ENCODE measurements at regions not wholly inside any gene's neighbourhood (a gene's known extent, or its start where the extent isn't known, plus 50 kb on each side); places are given as distances from the start of the nearest gene placed in this dataset.
"Not testable (repeated sequence)": the region's sequence is repeated elsewhere in the genome, so short reads cannot be mapped to it uniquely, and the experiment has no call there.

DNA sequence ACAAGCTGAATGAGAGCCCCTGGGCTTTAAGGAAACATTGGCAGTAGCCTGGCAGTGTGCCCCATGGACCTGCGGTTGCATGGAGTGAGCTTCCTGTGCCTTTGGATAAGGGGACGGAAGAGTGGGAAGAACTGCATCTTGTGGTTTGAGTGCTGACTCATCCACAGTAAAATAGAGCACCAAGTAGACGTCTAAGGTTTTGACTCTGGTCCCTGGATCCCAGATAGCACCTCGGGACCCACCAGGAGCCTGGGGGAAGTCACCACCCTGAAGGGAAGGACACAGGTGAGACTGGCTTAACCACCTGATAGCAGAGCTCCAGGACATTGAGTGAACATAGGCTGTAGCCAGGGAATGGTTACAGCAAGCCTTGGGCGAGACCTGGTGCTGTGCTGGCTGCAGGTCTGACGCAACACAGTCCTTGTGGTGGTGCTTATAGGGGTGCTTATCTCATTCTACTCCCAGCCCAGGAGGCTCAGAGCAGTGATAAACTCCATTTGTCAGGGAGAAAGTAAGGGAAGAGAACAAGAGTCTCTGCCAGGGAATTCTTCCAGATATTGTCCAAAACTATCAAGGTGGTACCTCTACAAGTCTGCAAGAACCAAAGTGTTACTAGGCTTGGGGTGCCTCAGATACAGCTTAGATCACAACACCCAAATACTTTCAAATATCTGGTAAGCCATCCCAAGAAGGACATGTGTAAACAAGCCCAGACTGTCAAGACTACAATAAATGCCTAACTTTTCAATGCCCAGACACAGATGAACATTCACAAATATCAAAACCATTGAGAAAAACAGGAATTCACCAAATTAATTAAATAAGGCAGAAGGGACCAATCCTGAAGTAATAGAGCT lies 123.6 kb upstream of the TET2 start:
- no peak for DNase-seq (ENCODE audit: low read depth in 4 of 4, low spot score in 3 of 4)

DNA sequence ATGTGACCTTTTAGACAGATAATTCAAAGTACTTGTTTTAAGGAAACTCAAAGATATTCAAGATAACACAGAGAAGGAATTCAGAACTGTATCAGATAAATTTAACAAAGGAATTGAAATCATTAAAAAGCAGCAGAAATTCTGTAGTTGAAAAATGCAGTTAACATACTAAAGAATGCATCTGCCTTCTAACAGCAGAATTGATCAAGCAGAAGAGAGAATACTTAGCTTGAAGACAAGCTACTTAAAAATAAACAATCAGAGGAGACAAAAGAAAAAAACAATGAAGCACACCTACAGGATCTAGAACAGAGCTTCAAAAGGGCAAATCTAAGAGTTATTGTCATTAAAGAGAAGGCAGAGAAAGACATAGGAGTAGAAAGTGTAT lies 123.0 kb upstream of the TET2 start:
- DNase-seq (ENCODE audit: low read depth in 4 of 4, low spot score in 3 of 4) = no peak

DNA sequence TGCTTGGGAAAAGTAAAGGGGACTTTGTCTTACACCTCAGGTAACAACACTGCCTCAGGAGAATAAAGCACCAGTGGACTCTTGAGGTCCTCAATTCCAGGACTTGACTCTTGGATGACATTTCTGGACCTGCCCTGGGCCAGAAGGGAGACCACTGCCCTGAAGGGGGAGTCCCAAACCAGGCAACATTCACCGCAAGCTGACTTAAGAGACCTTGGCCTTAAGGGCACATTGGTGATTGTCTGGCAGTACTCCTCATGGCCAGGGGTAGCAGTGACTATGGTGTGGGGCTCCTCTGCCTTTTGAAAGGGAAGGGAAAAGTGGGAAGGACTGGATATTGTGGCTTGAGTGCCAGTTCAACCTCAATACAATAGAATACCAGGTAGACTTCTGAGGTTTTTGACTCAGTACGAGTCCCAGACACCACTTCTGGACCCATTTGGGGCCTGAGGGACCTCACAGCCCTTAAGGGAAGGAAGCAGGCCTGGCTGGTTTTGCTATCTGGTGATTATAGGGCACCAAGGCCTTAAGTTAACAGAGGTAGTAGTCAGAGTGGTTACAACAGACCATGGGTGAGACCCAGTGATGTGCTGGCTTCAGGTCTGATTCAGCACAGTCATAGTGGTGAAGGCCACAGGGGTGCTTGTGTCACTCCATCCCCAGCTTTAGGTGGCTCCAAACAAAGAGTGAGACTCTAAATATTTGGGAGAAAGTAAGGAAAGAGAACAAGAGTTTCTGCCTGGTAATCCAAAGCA lies 121.2 kb upstream of the TET2 start:
- DNase-seq (ENCODE audit: low read depth in 4 of 4, low spot score in 3 of 4) = no peak

DNA sequence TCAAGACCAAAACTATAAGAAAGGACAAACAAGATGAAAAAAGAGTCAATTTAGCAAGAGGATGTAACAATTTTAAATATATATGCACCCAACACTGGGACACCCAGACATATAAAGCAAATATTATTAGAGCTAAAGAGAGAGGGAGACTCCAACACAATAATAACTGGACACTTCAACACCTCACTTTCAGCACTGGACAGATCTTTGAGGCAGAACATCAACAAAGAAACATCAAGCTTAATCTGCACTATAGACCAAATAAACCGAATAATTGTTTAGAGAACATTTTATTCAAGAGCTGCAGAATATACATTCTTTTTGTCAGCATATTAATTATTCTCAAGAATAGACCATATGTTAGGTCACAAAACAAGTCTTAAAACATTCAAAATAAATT lies 109.7 kb upstream of the TET2 start:
- no peak for DNase-seq (ENCODE audit: low read depth in 4 of 4, low spot score in 3 of 4)

DNA sequence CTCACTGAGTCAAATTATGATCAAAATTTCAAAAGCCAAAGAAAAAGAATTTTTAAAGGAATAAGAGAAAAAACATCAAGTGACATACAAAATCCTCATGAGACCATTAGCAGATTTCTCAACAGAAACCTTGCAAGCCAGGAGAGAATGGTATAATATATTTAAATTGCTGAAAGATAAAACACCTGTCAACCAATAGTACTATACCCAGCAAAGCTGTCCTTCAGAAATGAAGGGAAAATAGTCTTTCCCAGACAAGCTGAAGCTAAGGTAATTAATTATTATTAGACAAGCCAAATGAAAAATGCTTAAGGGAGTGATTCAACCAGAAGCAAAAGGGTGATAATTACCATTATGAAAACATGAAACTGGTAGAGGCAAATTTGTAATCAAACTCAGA lies 104.2 kb upstream of the TET2 start:
- no peak for DNase-seq (ENCODE audit: low read depth in 4 of 4, low spot score in 3 of 4)

DNA sequence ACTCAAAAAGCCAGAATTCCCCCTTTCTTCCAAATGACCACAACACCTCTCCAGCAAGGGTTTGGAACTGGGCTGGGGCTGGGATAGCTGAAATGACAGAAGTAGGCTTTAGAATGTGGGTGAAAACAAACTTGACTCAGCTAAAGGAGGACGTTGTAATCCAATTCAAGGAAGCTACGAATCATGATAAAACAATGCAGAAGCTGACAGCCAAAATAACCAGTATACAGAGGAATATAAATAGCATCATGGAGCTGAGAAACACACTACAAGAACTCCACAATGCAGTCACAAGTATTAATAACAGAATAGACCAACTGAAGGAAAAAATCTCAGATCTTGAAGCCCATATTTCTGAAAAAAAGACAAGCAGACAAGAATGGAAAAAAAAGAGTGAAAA lies 95.8 kb upstream of the TET2 start:
- no peak for DNase-seq (ENCODE audit: low read depth in 4 of 4, low spot score in 3 of 4)

DNA sequence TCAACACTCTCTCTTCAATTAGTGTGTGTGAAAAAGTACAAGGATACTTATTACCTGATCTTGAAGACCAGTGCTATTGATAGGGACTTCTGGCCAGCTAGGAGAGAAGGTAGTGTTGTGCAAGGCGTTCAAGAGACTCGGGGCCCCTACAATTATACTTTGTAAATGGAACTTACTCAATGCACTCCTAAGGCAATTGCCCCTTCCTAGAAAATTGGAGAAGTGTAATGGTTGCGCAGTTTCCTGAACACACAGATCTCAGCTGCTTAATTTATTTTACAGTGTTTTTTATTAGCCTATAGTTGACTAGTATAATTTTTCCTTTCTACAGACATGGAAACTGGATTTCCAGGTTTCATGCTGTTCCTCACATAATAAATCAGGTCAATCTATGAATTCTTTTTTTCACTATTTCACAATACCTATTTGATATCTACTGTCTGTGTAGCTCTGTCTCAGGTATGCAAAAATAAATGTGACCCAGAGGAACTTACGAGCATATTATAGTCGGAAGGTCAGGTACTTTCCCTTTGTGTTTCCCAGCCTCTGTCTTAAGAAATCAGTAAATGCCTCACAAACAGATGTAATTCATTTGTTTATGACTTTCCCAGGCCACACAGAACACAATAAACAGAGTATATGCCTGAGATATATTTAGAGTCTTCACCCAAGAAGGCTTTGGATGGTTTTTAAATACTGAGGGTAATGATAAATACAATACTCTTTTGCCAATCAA lies 89.1 kb upstream of the TET2 start:
- no peak for DNase-seq (ENCODE audit: low read depth in 4 of 4, low spot score in 3 of 4)

DNA sequence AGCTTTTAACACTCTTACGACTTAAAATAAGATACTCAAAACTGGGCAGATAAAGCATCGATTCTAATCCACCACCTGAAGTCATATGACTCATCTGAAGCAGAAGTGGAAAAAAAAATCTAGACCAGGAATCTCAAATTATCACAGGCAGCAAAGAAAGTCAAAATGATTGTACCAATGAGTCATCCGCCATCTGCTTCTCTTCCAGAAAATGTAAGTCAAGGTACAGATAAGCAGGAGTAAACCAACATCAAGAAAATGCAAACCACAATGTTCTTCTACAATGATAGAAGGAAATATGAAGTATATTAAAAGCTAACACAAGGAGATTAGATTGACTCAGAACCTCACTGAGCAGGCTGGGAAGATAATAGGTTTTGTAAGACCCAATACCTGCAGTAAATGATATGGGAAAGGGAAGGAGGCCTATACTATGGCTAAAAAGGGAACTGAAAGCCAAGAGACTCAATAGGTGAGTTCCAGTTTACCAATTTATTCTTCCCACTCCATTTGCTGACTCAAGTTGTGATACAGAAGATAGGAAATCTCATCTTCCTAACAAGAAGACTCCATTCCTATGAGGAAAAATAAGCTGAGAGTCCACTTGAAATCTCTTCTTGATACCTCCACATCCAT lies 88.4 kb upstream of the TET2 start:
- no peak for DNase-seq (ENCODE audit: low read depth in 4 of 4, low spot score in 3 of 4)

DNA sequence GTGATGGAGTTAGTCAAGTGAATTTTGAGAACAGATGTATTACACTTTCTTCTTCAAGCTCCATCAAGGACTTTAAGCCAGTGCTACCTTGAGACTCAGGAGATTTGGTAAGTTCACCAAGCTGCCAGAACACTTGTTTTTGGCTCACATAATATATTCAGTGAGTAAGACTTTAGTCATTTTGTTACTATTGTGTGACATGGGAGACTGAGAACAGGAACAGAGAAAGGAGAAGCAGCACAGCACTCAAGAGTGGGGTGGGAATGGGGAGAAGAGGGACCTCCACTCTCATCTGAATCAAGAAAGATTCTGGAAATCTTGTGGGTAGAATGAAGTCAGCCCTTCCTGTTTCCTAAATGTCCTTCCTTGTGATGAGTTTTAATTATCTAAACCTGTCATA lies 87.3 kb upstream of the TET2 start:
- no peak for DNase-seq (ENCODE audit: low read depth in 4 of 4, low spot score in 3 of 4)

DNA sequence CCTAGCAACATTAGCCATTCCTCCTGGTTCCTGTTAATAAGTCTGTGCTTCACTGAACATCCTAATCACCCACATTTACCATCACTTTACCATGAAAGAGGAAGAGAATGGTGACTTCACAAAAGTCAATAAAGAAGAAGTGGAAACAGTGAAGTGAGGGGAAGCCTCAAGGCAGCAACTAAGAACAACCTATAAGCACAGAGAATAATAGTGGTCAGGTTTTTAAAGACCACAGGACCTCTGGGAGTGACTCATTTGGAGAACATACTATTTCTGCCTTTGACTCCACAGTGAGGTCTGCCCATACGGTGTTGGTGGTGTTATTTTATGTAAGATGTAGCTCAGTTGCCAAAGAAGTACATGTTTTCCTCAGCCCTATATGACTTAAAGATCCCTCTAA lies 86.0 kb upstream of the TET2 start:
- no peak for DNase-seq (ENCODE audit: low read depth in 4 of 4, low spot score in 3 of 4)

DNA sequence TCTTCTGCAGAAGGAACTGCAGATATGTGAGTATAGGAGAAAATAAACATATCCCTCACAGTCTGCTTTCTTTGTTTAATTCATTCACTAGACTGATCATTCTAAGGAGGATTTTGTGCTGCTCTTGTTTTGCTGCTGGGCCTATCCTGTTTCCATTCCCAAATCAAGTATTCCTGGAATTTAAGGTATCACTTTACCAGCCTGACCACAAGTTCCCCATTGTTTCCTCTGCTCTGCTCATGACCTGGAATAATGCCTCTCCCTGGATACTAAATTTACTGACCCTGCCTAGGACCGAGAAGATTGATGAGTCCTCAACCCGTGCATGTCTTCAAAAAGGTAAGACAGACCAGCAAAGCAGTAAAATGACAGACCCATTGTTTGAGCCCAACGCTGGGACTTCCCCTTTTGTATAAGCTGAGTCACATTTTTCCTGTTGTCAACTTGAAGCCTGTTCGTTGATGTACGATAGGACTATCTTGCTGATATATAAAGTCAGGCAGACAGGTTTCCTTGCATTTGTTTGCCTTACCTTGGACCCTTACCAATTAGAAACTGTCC lies 85.5 kb upstream of the TET2 start:
- DNase-seq (ENCODE audit: low read depth in 4 of 4, low spot score in 3 of 4) = peak in 3 of 4 donors; percentile 4 to 24 (median 10)

DNA sequence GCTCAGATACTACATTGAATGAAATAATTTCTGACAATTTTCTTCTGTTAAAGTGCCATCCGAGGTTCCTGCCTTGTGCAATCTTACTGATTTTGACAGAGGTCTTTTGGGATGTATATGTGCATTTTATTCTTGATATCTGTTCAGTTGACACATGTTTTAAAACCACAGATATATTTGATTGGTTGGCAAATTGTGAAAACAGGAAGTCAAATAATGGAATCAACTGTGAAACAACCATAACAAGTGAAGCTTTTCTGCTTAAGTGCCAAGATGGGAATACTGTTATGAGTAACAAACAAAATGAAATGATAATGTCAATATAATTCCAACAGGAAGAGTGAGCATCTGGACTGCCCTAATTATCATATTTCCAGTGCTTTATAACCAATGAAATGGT lies 84.9 kb upstream of the TET2 start:
- DNase-seq (ENCODE audit: low read depth in 4 of 4, low spot score in 3 of 4) = no peak

DNA sequence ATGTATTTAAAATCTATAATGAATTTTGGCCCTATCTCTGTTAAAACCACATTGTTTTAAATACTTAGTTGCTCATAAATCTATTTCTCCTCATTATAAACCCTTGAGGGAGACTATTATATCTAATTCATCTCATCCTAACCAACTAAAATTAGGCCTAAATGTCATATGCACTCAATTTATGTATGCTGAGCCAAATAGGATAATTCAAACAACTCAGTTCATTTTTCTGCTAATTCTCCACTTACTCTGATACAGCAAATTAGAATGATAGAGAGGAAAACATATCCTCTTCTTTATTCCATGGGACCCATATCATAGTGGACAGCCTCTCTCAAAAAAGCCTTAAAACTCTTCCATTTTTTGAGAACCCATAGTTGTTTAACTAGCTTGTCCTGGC lies 80.3 kb upstream of the TET2 start:
- DNase-seq (ENCODE audit: low read depth in 4 of 4, low spot score in 3 of 4) = no peak

DNA sequence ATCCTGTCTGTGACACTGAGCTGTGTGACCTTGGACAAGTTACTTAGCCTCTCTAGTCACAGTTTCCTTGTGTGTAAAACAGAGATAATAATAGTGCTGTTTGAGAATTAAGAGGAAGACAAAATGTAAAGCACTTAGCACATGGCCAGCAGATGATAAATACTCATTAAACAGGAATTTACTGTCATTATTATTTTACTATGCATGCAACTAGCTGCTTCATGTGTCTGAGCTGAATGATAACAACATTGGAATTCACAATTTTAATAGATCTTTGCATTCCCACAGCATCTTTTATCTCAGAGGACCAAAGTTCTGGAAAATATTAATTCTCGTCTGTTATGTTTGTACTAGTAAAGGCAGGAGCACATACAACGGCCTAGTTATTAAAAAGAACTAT lies 79.2 kb upstream of the TET2 start:
- DNase-seq (ENCODE audit: low read depth in 4 of 4, low spot score in 3 of 4) = no peak

DNA sequence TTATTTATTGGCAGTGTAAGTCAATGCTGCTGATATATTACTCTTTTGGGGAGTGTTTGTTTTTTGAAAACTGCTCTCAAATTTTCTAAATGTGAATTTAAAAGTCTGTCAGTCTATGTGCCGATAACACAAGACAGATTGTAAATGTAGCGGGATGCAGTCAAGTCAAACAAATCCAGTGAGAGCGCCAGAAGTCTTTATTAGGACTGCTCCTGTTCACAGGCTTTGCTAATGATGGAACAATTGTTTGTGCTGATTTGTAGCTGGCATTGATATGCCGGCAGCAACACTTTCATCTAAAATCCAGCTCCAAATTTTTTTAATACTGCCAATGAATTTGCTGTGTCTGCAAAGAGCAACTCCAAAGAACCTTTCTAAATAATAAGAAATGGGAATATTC lies 78.7 kb upstream of the TET2 start:
- no peak for DNase-seq (ENCODE audit: low read depth in 4 of 4, low spot score in 3 of 4)

DNA sequence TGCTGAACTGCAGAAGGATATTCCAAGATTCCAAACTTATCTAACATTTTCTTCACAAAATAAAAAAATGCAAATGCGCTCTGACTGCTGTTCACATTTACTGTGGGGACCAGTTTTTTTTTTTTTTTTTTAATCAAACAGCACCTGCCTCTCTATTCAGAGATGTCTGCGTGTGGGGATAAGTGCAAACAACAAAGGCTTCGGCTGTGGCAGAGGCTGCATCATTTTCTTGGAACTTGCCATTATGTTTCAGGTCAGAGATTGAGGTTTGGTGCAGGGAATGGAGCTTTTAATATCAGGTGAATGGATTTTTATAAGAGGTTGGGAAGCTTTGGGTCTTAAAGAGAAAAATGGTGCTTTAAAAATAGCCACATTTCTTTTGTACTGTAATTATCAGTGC lies 78.2 kb upstream of the TET2 start:
- no peak for DNase-seq (ENCODE audit: low read depth in 4 of 4, low spot score in 3 of 4)

DNA sequence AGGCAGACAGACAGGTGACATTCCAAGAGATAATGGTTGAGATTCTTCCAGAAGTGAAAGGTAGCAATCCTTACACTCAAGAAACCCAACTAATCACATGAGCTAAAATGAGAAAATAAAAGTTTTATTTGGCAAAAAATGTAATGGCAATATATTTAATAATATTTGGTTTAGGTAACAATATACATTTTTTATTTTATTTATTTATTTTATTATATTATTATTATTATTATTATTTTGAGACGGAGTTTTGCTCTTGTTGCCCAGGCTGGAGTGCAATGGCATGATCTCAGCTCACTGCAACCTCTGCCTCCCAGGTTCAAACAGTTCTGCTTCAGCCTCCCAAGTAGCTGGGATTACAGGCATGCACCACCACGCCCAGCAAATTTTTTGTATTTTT lies 74.6 kb upstream of the TET2 start:
- not testable (repeated sequence) for DNase-seq (ENCODE audit: low read depth in 4 of 4, low spot score in 3 of 4)

DNA sequence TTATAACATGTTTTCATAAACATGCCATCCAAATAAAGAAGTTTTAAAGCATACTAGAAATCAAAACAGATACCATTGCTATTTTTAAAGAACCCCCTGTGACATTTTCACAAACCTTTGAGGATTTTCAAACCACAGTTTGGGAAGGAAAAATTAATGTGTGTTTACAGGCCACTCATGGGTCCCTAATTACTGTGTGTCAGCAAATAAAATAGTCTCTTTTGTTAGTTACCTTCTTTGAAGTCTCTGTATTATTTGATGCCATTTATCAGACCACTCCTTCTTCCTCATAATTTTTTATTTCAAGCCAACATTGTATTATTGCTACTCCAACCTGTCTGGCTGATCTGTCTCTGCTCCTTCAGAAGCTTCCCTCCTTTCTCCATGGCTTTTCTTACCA lies 72.6 kb upstream of the TET2 start:
- DNase-seq (ENCODE audit: low read depth in 4 of 4, low spot score in 3 of 4) = no peak

DNA sequence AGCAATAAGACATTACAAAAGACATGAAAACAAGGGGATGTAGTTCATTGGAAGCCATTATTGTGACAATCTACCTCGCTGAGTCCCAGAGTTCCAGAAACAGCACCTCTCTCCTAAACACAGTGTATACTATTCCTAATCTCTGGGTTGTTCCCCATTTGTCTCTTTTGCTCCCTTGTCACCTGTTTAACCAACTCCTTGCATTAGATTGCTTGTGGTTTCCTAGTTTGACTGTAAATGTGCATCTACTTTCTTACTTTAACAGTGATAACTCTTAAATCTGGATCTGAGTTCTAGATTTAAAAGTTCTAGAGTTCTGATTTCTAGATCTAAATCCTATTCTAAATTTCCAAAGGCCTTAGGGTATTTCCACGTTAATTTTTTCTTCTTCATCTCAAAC lies 71.6 kb upstream of the TET2 start:
- DNase-seq (ENCODE audit: low read depth in 4 of 4, low spot score in 3 of 4) = no peak

DNA sequence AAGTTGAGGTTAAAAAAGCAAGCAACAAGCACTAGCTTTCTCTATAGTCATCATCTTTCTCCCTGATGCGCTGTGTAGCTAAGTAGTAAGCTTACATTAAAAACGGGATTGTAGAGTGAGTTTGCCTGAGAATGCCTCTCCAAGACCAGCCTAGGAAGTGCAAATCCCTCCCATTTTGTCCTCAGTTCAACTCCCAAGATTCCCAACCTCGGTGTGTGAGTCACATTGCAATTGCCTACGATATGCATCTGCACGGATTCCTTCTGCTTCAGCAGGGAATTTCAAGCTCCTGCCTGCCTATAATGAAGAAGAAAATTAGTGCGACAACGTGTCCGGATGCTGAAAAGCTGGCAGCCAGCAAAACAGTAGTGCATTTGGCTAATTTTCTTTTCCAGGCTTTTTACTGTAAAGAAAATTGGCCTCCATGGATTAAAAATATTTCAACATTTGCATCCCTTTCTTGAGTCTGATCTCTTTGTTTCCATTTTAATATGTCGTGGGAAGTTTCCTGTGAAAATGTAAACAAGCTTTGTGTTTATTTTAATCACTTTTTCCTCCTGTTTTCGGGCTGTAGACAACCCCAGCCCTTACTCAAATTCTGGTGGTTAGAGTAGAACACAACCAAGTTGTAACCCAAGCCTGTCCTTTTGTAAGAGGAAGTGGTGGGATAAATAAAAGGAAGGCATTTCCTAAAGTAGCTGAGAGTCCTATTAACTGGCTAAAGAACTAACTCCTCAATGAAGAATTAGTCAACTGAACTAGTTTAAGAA lies 58.4 kb upstream of the TET2 start:
- peak in 3 of 4 donors; percentile 9 to 10 (median 10) for DNase-seq (ENCODE audit: low read depth in 4 of 4, low spot score in 3 of 4)
